Neural cell (in vitro differentiated cells): ENCODE measurements at regions not wholly inside any gene's neighbourhood (a gene's known extent, or its start where the extent isn't known, plus 50 kb on each side); places are given as distances from the start of the nearest gene placed in this dataset.

ENCODE experiments used
- H2AFZ ChIP-seq: fragments of 200-600, 300-800 bp; sonication (generic), shearing (Covaris generic); 2 replicates; pipeline ENCODE4 v1.6.0; 2014; ENCODE audit warnings: low read depth, mild to moderate bottlenecking, antibody characterized with exemption, low read length, moderate library complexity
- H3F3A ChIP-seq: fragments of 200-600 bp; shearing (Covaris generic); 2 replicates; pipeline ENCODE4 v1.6.1; 2016; ENCODE audit warnings: mild to moderate bottlenecking, moderate library complexity, mixed read lengths, antibody characterized with exemption, low read length; ENCODE audit not compliant: insufficient read depth, poor library complexity, severe bottlenecking
- H3K27ac ChIP-seq: fragments of 200-600, 300-800 bp; sonication (generic), shearing (Covaris generic); 2 replicates; pipeline ENCODE4 v1.5.1; 2014; ENCODE audit warnings: mild to moderate bottlenecking, low read length, moderate library complexity
- H3K27me3 ChIP-seq: fragments of 300-800, 200-600 bp; sonication (generic), shearing (Covaris generic); 2 replicates; pipeline ENCODE4 v1.6.0; 2014; ENCODE audit warnings: mild to moderate bottlenecking, low read depth, low read length, moderate library complexity; ENCODE audit not compliant: insufficient read depth
- H3K36me3 ChIP-seq: fragments of 300-800, 200-600 bp; sonication (generic), shearing (Covaris generic); 2 replicates; pipeline ENCODE4 v1.5.1; 2014; ENCODE audit warnings: mild to moderate bottlenecking, antibody characterized with exemption, low read length, moderate library complexity; ENCODE audit not compliant: insufficient read depth
- H3K4me2 ChIP-seq: fragments of 300-800, 200-600 bp; sonication (generic), shearing (Covaris generic); 2 replicates; pipeline ENCODE4 v1.6.0; 2014; ENCODE audit warnings: mild to moderate bottlenecking, low read length
- H3K4me3 ChIP-seq: fragments of 300-800, 200-600 bp; sonication (generic), shearing (Covaris generic); 2 replicates; pipeline ENCODE4 v1.5.1; 2014; ENCODE audit warnings: mild to moderate bottlenecking, low read length, moderate library complexity
- H3K79me2 ChIP-seq: fragments of 200-600 bp; shearing (Covaris generic); replicated peaks from 2 replicates; pipeline ENCODE4 v1.6.0; 2014; ENCODE audit warnings: mild to moderate bottlenecking, low read length, moderate library complexity; ENCODE audit not compliant: insufficient read depth
- H3K9ac ChIP-seq: fragments of 300-800, 200-600 bp; sonication (generic), shearing (Covaris generic); 2 replicates; pipeline ENCODE4 v1.6.1; 2016; ENCODE audit warnings: mild to moderate bottlenecking, low read length, mixed read lengths
- H3K9me2 ChIP-seq: fragments of 200-600 bp; shearing (Covaris generic); 2 replicates; pipeline ENCODE4 v1.6.1; 2016; ENCODE audit warnings: mild to moderate bottlenecking, low read length, mixed read lengths; ENCODE audit not compliant: insufficient read depth
- H3K9me3 ChIP-seq: fragments of 200-600, 300-800 bp; sonication (generic), shearing (Covaris generic); 2 replicates; pipeline ENCODE4 v1.6.1; 2016; ENCODE audit warnings: mild to moderate bottlenecking, mixed run types, low read length, moderate library complexity, mixed read lengths
- H4K20me1 ChIP-seq: fragments of 200-600 bp; shearing (Covaris generic); 2 replicates; pipeline ENCODE4 v1.6.1; 2016; ENCODE audit warnings: mild to moderate bottlenecking, mixed run types; ENCODE audit not compliant: insufficient read depth
- CTCF ChIP-seq: fragments of 450-650 bp; IDR thresholded peaks from 2 replicates; pipeline ENCODE4 v1.5.1; 2014; ENCODE audit warnings: antibody characterized with exemption, mild to moderate bottlenecking, moderate library complexity; ENCODE audit not compliant: poor library complexity, severe bottlenecking
- EP300 ChIP-seq: fragments of 450-650 bp; conservative IDR thresholded peaks from 2 replicates; pipeline ENCODE4 v1.6.1; 2014; ENCODE audit warnings: antibody characterized with exemption, mild to moderate bottlenecking, moderate library complexity; ENCODE audit not compliant: poor library complexity, severe bottlenecking
- EZH2 ChIP-seq: fragments of 200-600, 300-800 bp; shearing (Covaris generic), sonication (generic); IDR thresholded peaks from 2 replicates; pipeline ENCODE4 v1.6.1; 2014; ENCODE audit warnings: antibody characterized with exemption, low read length, borderline replicate concordance, mild to moderate bottlenecking; ENCODE audit not compliant: insufficient read depth, poor library complexity, severe bottlenecking
- MXI1 ChIP-seq: fragments of 450-650 bp; conservative IDR thresholded peaks from 2 replicates; pipeline ENCODE4 v1.6.1; 2014; ENCODE audit warnings: antibody characterized with exemption, mild to moderate bottlenecking; ENCODE audit not compliant: poor library complexity, severe bottlenecking
- RAD21 ChIP-seq: fragments of 450-650 bp; conservative IDR thresholded peaks from 2 replicates; pipeline ENCODE4 v1.6.1; 2014; ENCODE audit warnings: antibody characterized with exemption, mild to moderate bottlenecking, moderate library complexity
- REST ChIP-seq: IDR thresholded peaks from 2 replicates; pipeline ENCODE4 v1.6.1; 2012; ENCODE audit warnings: borderline replicate concordance
- SMC3 ChIP-seq: fragments of 450-650 bp; conservative IDR thresholded peaks from 2 replicates; pipeline ENCODE4 v1.6.1; 2014; ENCODE audit warnings: antibody characterized with exemption, mild to moderate bottlenecking, moderate library complexity; ENCODE audit not compliant: poor library complexity
- TAF1 ChIP-seq: IDR thresholded peaks from 2 replicates; pipeline ENCODE4 v1.6.1; 2012; ENCODE audit warnings: low read depth

GRCh38 chr2:2422621-2423020 is 91.5 kb upstream of the MYT1L start:
- TF ChIP-seq SMC3 (no peak), EZH2 (no peak), EP300 (no peak)
- Histone ChIP-seq H3K27me3 (no peaks in the 10 kb centered on the region), H3K9me3 (no peaks in the 10 kb centered on the region), H3K36me3 (no peaks in the 10 kb centered on the region), H3K9me2 (no peaks in the 10 kb centered on the region), H2AFZ (no peak overlapping the region), H3K9ac (no peak overlapping the region), H3K4me2 (no peak overlapping the region), H3K27ac (no peak overlapping the region), H4K20me1 (no peaks in the 10 kb centered on the region), H3K4me3 (no peak overlapping the region), H3K79me2 (no peaks in the 10 kb centered on the region), H3F3A (no peaks in the 10 kb centered on the region)

- Histone ChIP-seq H3K27me3 (no peaks in the 10 kb centered on the region), H4K20me1 (no peaks in the 10 kb centered on the region), H3K9ac (no peak overlapping the region), H3K9me2 (no peaks in the 10 kb centered on the region), H3K4me3 (no peak overlapping the region), H3K27ac (no peak overlapping the region), H3K9me3 (no peaks in the 10 kb centered on the region), H2AFZ (no peak overlapping the region), H3K4me2 (no peak overlapping the region), H3K79me2 (no peaks in the 10 kb centered on the region), H3F3A (no peaks in the 10 kb centered on the region), H3K36me3 (no peaks in the 10 kb centered on the region)
- TF ChIP-seq EZH2 = no peak
- TF ChIP-seq CTCF = no peak
- TF ChIP-seq MXI1 = no peak
- no peak for TF ChIP-seq REST
- TF ChIP-seq RAD21 = no peak
- TF ChIP-seq TAF1 = no peak
- TF ChIP-seq EP300 = no peak
Observed at GRCh38 chr2:2413525-2413924, 82.5 kb upstream of the MYT1L start.

GRCh38 chr2:2410987-2411386 is 79.9 kb upstream of the MYT1L start:
- no peak overlapping the region for H2AFZ ChIP-seq
- H3K27ac ChIP-seq = no peak overlapping the region
- H3K79me2 ChIP-seq = no peaks in the 10 kb centered on the region
- no peak overlapping the region for H3K9ac ChIP-seq
- H3F3A ChIP-seq = no peaks in the 10 kb centered on the region
- TF ChIP-seq CTCF (no peak), SMC3 (no peak)
- H3K9me2 ChIP-seq = no peaks in the 10 kb centered on the region
- H4K20me1 ChIP-seq = no peaks in the 10 kb centered on the region
- no peaks in the 10 kb centered on the region for H3K9me3 ChIP-seq
- no peaks in the 10 kb centered on the region for H3K36me3 ChIP-seq
- H3K4me2 ChIP-seq = no peak overlapping the region
- H3K4me3 ChIP-seq = no peak overlapping the region
- H3K27me3 ChIP-seq = no peaks in the 10 kb centered on the region
